Upper lobe of right lung (tissue), 1 donor: ENCODE measurements at regions not wholly inside any gene's neighbourhood (a gene's known extent, or its start where the extent isn't known, plus 50 kb on each side); places are given as distances from the start of the nearest gene placed in this dataset.

Source experiments
- ATAC-seq: fragments of 200-7000 bp; cut with Tn5 transposase; one replicate; pipeline ENCODE4 v1.9.1; 2020; ENCODE audit warnings: mild to moderate bottlenecking, moderate library complexity
- DNase-seq: peaks from one replicate; pipeline ENCODE4 v3.0.0-alpha.2; 2020
- H3K27ac ChIP-seq: fragments of 200-600 bp; one replicate; pipeline ENCODE4 v1.8.0; 2022
- H3K27me3 ChIP-seq: fragments of 200-600 bp; one replicate; pipeline ENCODE4 v1.8.0; 2022; ENCODE audit warnings: mild to moderate bottlenecking
- H3K36me3 ChIP-seq: fragments of 200-600 bp; one replicate; pipeline ENCODE4 v1.8.0; 2022
- H3K4me1 ChIP-seq: fragments of 200-600 bp; one replicate; pipeline ENCODE4 v1.8.0; 2022
- H3K4me3 ChIP-seq: fragments of 200-600 bp; one replicate; pipeline ENCODE4 v1.8.0; 2022; ENCODE audit warnings: mild to moderate bottlenecking
- H3K9me3 ChIP-seq: fragments of 200-600 bp; one replicate; pipeline ENCODE4 v1.8.0; 2022
- intact Hi-C: fragments of 100-400 bp; cut with DNase I; formaldehyde crosslinking; loops from one replicate; pipeline ENCODE4 v1.11.0; 2022
- TF ChIP-seq, protein P1 (sequence below): fragments of 200-600 bp; IDR thresholded peaks from one replicate; pipeline ENCODE4 v1.8.0; 2022; ENCODE audit warnings: antibody characterized with exemption
- donor health status: DM: no; HTN: yes; CAD: no; lungs with severe emphysema.

DNA sequence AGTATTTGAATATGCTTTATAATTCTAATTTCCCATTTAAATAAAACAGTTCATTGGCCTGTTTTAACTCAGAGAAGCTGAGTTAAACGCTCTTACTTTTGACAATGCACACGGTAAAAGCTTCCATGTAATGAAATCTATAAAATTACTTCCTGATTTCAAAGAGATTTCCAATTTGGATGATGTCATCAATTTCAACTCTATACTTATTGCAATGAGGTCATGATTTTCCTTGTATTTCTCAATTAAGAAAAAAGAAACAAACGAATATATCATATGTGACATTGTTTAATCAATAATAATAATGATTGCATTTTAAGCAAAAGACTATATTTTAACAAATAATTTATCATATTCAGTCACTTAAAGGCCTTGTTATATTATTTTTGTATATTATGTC lies 926.1 kb upstream of the MANEA start:
- no peak for DNase-seq
- no peaks in the 10 kb centered on the region for H3K9me3 ChIP-seq
- no peaks in the 10 kb centered on the region for H3K36me3 ChIP-seq
- TF ChIP-seq, protein P1, sequence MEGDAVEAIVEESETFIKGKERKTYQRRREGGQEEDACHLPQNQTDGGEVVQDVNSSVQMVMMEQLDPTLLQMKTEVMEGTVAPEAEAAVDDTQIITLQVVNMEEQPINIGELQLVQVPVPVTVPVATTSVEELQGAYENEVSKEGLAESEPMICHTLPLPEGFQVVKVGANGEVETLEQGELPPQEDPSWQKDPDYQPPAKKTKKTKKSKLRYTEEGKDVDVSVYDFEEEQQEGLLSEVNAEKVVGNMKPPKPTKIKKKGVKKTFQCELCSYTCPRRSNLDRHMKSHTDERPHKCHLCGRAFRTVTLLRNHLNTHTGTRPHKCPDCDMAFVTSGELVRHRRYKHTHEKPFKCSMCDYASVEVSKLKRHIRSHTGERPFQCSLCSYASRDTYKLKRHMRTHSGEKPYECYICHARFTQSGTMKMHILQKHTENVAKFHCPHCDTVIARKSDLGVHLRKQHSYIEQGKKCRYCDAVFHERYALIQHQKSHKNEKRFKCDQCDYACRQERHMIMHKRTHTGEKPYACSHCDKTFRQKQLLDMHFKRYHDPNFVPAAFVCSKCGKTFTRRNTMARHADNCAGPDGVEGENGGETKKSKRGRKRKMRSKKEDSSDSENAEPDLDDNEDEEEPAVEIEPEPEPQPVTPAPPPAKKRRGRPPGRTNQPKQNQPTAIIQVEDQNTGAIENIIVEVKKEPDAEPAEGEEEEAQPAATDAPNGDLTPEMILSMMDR: no peak
- no peak overlapping the region for H3K27ac ChIP-seq
- intact Hi-C loops: no loop called here
- H3K4me1 ChIP-seq: no peaks in the 10 kb centered on the region
- ATAC-seq: no peak
- H3K4me3 ChIP-seq: no peak overlapping the region
- no peaks in the 10 kb centered on the region for H3K27me3 ChIP-seq

- DNase-seq (no peak), ATAC-seq (no peak)
- intact Hi-C loops: no loop called here
- TF ChIP-seq, protein P1: no peak
- Histone ChIP-seq H3K27ac (no peak overlapping the region), H3K4me1 (no peaks in the 10 kb centered on the region), H3K27me3 (no peaks in the 10 kb centered on the region), H3K4me3 (no peak overlapping the region), H3K9me3 (no peaks in the 10 kb centered on the region), H3K36me3 (no peaks in the 10 kb centered on the region)
These were observed 932.1 kb upstream of the MANEA start for GRCh38 chr6:94645191-94645590.

DNA sequence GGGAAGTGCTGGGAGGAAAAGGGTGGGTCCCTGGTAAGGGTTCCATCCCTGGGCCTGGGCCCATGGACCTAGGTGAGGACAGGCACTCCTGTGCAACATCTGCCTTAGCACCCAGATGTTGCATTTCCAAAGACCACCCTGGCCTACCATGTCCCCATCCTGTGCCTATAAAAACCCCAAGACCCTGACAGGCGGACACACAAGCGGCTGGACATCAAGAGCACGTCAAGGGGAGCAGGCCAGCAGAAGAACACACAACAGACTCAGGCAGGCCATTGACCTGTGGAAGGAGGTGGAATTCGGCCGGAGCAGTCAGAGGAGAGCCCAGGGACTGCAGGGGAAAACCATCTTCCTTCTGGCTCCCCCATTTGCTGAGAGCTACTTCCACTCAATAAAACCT lies 937.8 kb upstream of the MANEA start:
- H3K4me3 ChIP-seq: no peak overlapping the region
- DNase-seq (no peak), ATAC-seq (no peak)

GRCh38 chr6:94636780-94637385 lies 940.5 kb upstream of the MANEA start:
- no peak overlapping the region for H3K27ac ChIP-seq
- DNase-seq: no peak
- H3K4me1 ChIP-seq: no peaks in the 10 kb centered on the region
- intact Hi-C loops: no loop called here
- H3K27me3 ChIP-seq: no peaks in the 10 kb centered on the region
- no peak overlapping the region for H3K4me3 ChIP-seq
- no peaks in the 10 kb centered on the region for H3K36me3 ChIP-seq
- no peaks in the 10 kb centered on the region for H3K9me3 ChIP-seq
- TF ChIP-seq, protein P1: peak; percentile 13
- ATAC-seq: no peak

More for the DNA sequence above, 937.8 kb upstream of the MANEA start:
- H3K27ac ChIP-seq: no peak overlapping the region
- TF ChIP-seq, protein P1: no peak
- H3K27me3 ChIP-seq: no peaks in the 10 kb centered on the region
- intact Hi-C loops: no loop called here
- H3K9me3 ChIP-seq: no peaks in the 10 kb centered on the region
- H3K4me1 ChIP-seq: no peaks in the 10 kb centered on the region
- H3K36me3 ChIP-seq: no peaks in the 10 kb centered on the region

DNA sequence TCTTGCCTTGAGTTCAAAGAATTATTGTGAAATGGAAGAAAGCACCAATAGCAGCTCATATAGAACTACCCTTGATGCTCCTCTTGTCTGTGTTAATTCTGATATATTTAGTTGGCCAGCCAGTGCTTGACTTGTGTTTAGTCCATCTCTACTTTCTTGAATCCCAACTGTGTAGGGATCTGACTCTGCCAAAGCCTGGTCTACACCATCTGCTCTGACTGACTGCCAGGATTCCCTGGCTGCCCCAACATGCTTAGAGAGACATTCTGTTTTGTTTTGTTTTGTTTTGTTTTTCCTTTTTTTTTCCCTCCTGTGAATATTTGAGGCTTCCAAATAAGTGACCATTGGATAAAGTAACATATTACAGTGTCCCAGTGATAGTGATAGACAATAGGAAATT lies 953.7 kb upstream of the MANEA start:
- TF ChIP-seq, protein P1: no peak
- ATAC-seq: no peak
- no peak for DNase-seq
- Histone ChIP-seq H3K27me3 (no peaks in the 10 kb centered on the region), H3K4me1 (no peaks in the 10 kb centered on the region), H3K4me3 (no peak overlapping the region), H3K27ac (no peak overlapping the region), H3K36me3 (no peaks in the 10 kb centered on the region), H3K9me3 (no peaks in the 10 kb centered on the region)
- intact Hi-C loops: no loop called here

DNA sequence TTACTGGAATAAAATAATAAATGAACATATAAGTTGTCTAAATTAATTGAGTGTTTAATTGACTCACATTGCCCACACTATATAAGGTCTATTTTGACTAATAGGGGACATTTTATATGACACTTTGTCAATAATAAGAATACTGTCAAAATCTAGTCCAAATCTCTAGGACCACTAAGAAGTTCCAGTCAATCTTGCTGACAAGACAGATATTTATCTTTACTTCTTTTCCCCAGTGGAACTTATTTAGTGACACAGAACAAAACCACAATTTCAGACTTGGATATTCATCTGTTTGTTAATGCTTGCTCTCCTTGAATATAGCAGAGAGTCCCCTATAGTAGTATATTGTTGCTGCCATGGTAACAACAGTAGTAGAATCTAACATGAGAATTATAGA lies 954.6 kb upstream of the MANEA start:
- Histone ChIP-seq H3K27ac (no peak overlapping the region), H3K4me3 (no peak overlapping the region), H3K36me3 (no peaks in the 10 kb centered on the region), H3K27me3 (no peaks in the 10 kb centered on the region), H3K4me1 (no peaks in the 10 kb centered on the region), H3K9me3 (no peaks in the 10 kb centered on the region)
- TF ChIP-seq, protein P1: no peak
- ATAC-seq (no peak), DNase-seq (no peak)
- intact Hi-C loops: no loop called here
